OCI-LY7 (cell line): ENCODE measurements at regions not wholly inside any gene's neighbourhood (a gene's known extent, or its start where the extent isn't known, plus 50 kb on each side); places are given as distances from the start of the nearest gene placed in this dataset.

Experiments
- CTCF ChIP-seq: fragments of 200-600 bp; sonication (generic); conservative IDR thresholded peaks from 2 replicates; pipeline ENCODE4 v1.5.1; 2014; ENCODE audit warnings: mild to moderate bottlenecking, antibody characterized with exemption, low read length, moderate library complexity, mixed read lengths
- EZH2phosphoT487 ChIP-seq: fragments of 200-600 bp; sonication (generic); IDR thresholded peaks from 2 replicates; pipeline ENCODE4 v1.6.1; 2018; ENCODE audit warnings: low read depth, borderline replicate concordance, mild to moderate bottlenecking, mixed run types, antibody characterized with exemption, low read length, moderate library complexity, mixed read lengths

DNA sequence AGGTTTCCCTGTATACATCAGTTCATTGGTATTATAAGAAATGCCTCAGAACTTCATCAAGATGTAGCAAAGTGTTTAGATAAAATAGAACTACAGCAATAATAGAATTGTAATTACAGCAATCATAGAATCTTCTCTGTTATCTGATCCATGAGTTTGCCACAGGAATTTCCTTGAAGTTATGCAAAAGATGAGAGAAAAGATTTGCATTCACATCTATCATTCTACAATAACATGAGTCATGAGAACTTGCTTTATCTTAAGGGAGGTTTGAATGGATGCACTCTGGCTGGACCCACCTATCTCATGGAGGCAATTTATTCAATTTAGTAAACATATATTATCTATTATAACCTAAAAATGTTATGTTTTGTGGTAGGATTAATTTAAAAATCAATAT, 329.8 kb upstream of the EPHA7 start:
- TF ChIP-seq CTCF: no peak
- TF ChIP-seq EZH2phosphoT487: no peak
